Stomach (tissue), 8 donors: ENCODE measurements at regions not wholly inside any gene's neighbourhood (a gene's known extent, or its start where the extent isn't known, plus 50 kb on each side); places are given as distances from the start of the nearest gene placed in this dataset.

Source experiments
- DNase-seq, 2 donors: peaks; one replicate each; pipeline versions ENCODE4 v3.0.0 to v3.0.0-alpha.2; 2013 to 2019
- H3K27ac ChIP-seq, 5 donors: fragments of 200-600 bp in 4 of 5; sonication (generic) in 4 of 5; one replicate each; pipeline ENCODE4 v1.5.1; 2013 to 2019; ENCODE audit warnings: mild to moderate bottlenecking in 1 of 5, moderate library complexity in 1 of 5
- H3K27me3 ChIP-seq, 3 donors: fragments of 200-600 bp; sonication (generic); one replicate each; pipeline ENCODE4 v1.5.1; 2017 to 2019; ENCODE audit warnings: mixed run types in 1 of 3
- H3K36me3 ChIP-seq, 4 donors: fragments of 200-600 bp; sonication (generic); 1 replicate in 3 of 4; 2 replicates in 1 of 4; pipeline ENCODE4 v1.5.1; 2016 to 2019
- H3K4me1 ChIP-seq, 4 donors: fragments of 200-600 bp; sonication (generic); one replicate each; pipeline ENCODE4 v1.5.1; 2016 to 2019
- H3K4me3 ChIP-seq, 4 donors: fragments of 200-600 bp; sonication (generic) in 3 of 4; one replicate each; pipeline ENCODE4 v1.5.1; 2016 to 2019; ENCODE audit warnings: mild to moderate bottlenecking in 1 of 4
- H3K9me3 ChIP-seq, 4 donors: fragments of 200-600 bp; sonication (generic); one replicate each; pipeline ENCODE4 v1.5.1; 2016 to 2019
- CTCF ChIP-seq, 7 experiments: fragments of 450-650 bp in 4 of 7; fragments of 200-600 bp in 3 of 7; sonication (generic) in 3 of 7; IDR thresholded peaks; one replicate each; pipeline ENCODE4 v1.5.1; 2016 to 2019; ENCODE audit warnings: antibody characterized with exemption in 7 of 7, control low read depth in 2 of 7, mild to moderate bottlenecking in 1 of 7
- EP300 ChIP-seq: sonication (generic); formaldehyde crosslinking; IDR thresholded peaks from one replicate; pipeline ENCODE4 v1.6.1; 2017; ENCODE audit warnings: antibody characterized with exemption
- POLR2A ChIP-seq, 4 donors: fragments of 450-650 bp; IDR thresholded peaks; one replicate each; pipeline ENCODE4 v1.6.1; 2016; ENCODE audit warnings: antibody characterized with exemption in 4 of 4, control low read depth in 2 of 4, mild to moderate bottlenecking in 1 of 4, moderate library complexity in 1 of 4
- POLR2AphosphoS5 ChIP-seq, 3 donors: sonication (generic); formaldehyde crosslinking; IDR thresholded peaks; one replicate each; pipeline ENCODE4 v1.6.1; 2016; ENCODE audit warnings: antibody characterized with exemption in 3 of 3
- WGBS, 5 donors: extraction: QIAGEN DNeasy Blood & Tissue Kit in 3 of 5; methylation state at CpG; one replicate each; pipeline versions ENCODE4 v1.1.5 to v1.1.7; 2013 to 2018; 5-methylcytosine and 5-hydroxymethylcytosine counted together
- intact Hi-C: fragments of 100-400 bp; cut with DNase I; formaldehyde crosslinking; loops from one replicate; pipeline ENCODE4 v1.15.1; 2023; ENCODE audit warnings: low total_unique reads
- donor health status: healthy with polysubstance abuse.
- donor health status: Bipolar disorder and iron deficiency.
- donor health status: healthy.

GRCh38 chr4:58522765-58523382, 1412.7 kb upstream of the IGFBP7 start:
- 58 to 83% (median 61%) methylated on average over 2 of the region's 2 CpGs for WGBS, 5 donors
- TF ChIP-seq POLR2A (IDR thresholded peaks at IDR 0.05) = no peak
- TF ChIP-seq CTCF (IDR thresholded peaks at IDR 0.05) = no peak
- TF ChIP-seq EP300 = no peak
- no peak for TF ChIP-seq POLR2AphosphoS5 (IDR thresholded peaks at IDR 0.05)
- Histone ChIP-seq H3K36me3 (no peaks in the 10 kb centered on the region), H3K27me3 (no peaks in the 10 kb centered on the region), H3K9me3 (no peaks in the 10 kb centered on the region), H3K4me3 (no peak overlapping the region), H3K4me1 (no peaks in the 10 kb centered on the region), H3K27ac (no peak overlapping the region)
- no peak for DNase-seq
- intact Hi-C loops = no loop called here

GRCh38 chr4:58515226-58515625, 1405.0 kb upstream of the IGFBP7 start:
- intact Hi-C loops = no loop called here
- Histone ChIP-seq H3K9me3 (no peaks in the 10 kb centered on the region), H3K36me3 (no peaks in the 10 kb centered on the region), H3K27me3 (no peaks in the 10 kb centered on the region), H3K4me3 (no peak overlapping the region), H3K27ac (no peak overlapping the region), H3K4me1 (peaks cover 0 to 2% (median 0%) of the 10 kb centered on the region in 4 donors)
- 26 to 52% (median 42%) methylated on average over 1 of the region's 1 CpG for WGBS, 5 donors
- TF ChIP-seq POLR2A (IDR thresholded peaks at IDR 0.05) (no peak), EP300 (no peak), CTCF (IDR thresholded peaks at IDR 0.05) (no peak), POLR2AphosphoS5 (IDR thresholded peaks at IDR 0.05) (no peak)
- DNase-seq = no peak

GRCh38 chr4:58514299-58514698, 1404.1 kb upstream of the IGFBP7 start:
- H3K4me1 ChIP-seq = peaks cover 0 to 2% (median 0%) of the 10 kb centered on the region in 4 donors
- peak in 1 of 2 donors; percentile 2 for DNase-seq
- WGBS, 5 donors = 50 to 71% (median 66%) methylated on average over 1 of the region's 1 CpG
- TF ChIP-seq POLR2AphosphoS5 (IDR thresholded peaks at IDR 0.05) (no peak), POLR2A (IDR thresholded peaks at IDR 0.05) (no peak), CTCF (IDR thresholded peaks at IDR 0.05) (no peak)
- intact Hi-C loops = no loop called here
- no peaks in the 10 kb centered on the region for H3K36me3 ChIP-seq
- no peaks in the 10 kb centered on the region for H3K9me3 ChIP-seq
- no peaks in the 10 kb centered on the region for H3K27me3 ChIP-seq
- H3K4me3 ChIP-seq = no peak overlapping the region
- no peak overlapping the region for H3K27ac ChIP-seq

GRCh38 chr4:58510652-58511051, 1400.5 kb upstream of the IGFBP7 start:
- Histone ChIP-seq H3K9me3 (no peaks in the 10 kb centered on the region), H3K4me1 (peaks cover 0 to 2% (median 0%) of the 10 kb centered on the region in 4 donors), H3K27ac (no peak overlapping the region), H3K27me3 (no peaks in the 10 kb centered on the region), H3K36me3 (no peaks in the 10 kb centered on the region), H3K4me3 (no peak overlapping the region)
- intact Hi-C loops = no loop called here
- no peak for TF ChIP-seq EP300
- TF ChIP-seq CTCF (IDR thresholded peaks at IDR 0.05) = no peak
- TF ChIP-seq POLR2AphosphoS5 (IDR thresholded peaks at IDR 0.05) = no peak
- TF ChIP-seq POLR2A (IDR thresholded peaks at IDR 0.05) = no peak
- no peak for DNase-seq
- 85 to 92% (median 92%) methylated on average over 2 of the region's 2 CpGs for WGBS, 5 donors
